Heart left ventricle (tissue), 16 donors: ENCODE measurements at regions not wholly inside any gene's neighbourhood (a gene's known extent, or its start where the extent isn't known, plus 50 kb on each side); places are given as distances from the start of the nearest gene placed in this dataset.
"Not testable (repeated sequence)": the region's sequence is repeated elsewhere in the genome, so short reads cannot be mapped to it uniquely, and the experiment has no call there.

ENCODE experiments used
- ATAC-seq, 4 donors: fragments of 200-7000 bp; cut with Tn5 transposase; one replicate each; pipeline ENCODE4 v1.9.1; 2020 to 2022; ENCODE audit warnings: moderate library complexity in 4 of 4, mild to moderate bottlenecking in 3 of 4, moderate number of reproducible peaks in 1 of 4
- DNase-seq, 5 donors: peaks; one replicate each; pipeline ENCODE4 v3.0.0-alpha.2; 2020
- H3K27ac ChIP-seq, 12 donors: fragments of 200-600 bp; sonication (generic) in 4 of 12; one replicate each; pipeline versions ENCODE4 v1.5.0 to v1.8.0; 2016 to 2022; ENCODE audit warnings: mild to moderate bottlenecking in 2 of 12
- H3K27me3 ChIP-seq, 9 donors: fragments of 200-600 bp; sonication (generic) in 2 of 9; one replicate each; pipeline versions ENCODE4 v1.5.1 to v1.8.0; 2016 to 2022; ENCODE audit warnings: mild to moderate bottlenecking in 3 of 9
- H3K36me3 ChIP-seq, 9 donors: fragments of 200-600 bp; sonication (generic) in 2 of 9; one replicate each; pipeline versions ENCODE4 v1.5.0 to v1.8.0; 2018 to 2022; ENCODE audit warnings: mild to moderate bottlenecking in 2 of 9
- H3K4me1 ChIP-seq, 12 donors: fragments of 200-600 bp; sonication (generic) in 4 of 12; one replicate each; pipeline versions ENCODE4 v1.5.0 to v1.8.0; 2016 to 2022; ENCODE audit warnings: mild to moderate bottlenecking in 3 of 12
- H3K4me3 ChIP-seq, 12 donors: fragments of 200-600 bp; sonication (generic) in 4 of 12; one replicate each; pipeline versions ENCODE4 v1.5.0 to v1.8.0; 2017 to 2022; ENCODE audit warnings: mild to moderate bottlenecking in 9 of 12, moderate library complexity in 4 of 12
- H3K9me3 ChIP-seq, 12 donors: fragments of 200-600 bp; sonication (generic) in 4 of 12; one replicate each; pipeline versions ENCODE4 v1.5.0 to v1.8.0; 2016 to 2022; ENCODE audit warnings: mild to moderate bottlenecking in 1 of 12
- CTCF ChIP-seq, 12 donors: fragments of 200-600 bp; sonication (generic) in 4 of 12; IDR thresholded peaks; one replicate each; pipeline versions ENCODE4 v1.5.0 to v1.8.0; 2018 to 2022; ENCODE audit warnings: antibody characterized with exemption in 12 of 12, mild to moderate bottlenecking in 5 of 12
- POLR2A ChIP-seq, 2 donors: fragments of 450-650 bp; IDR thresholded peaks; one replicate each; pipeline ENCODE4 v1.6.1; 2017; ENCODE audit warnings: antibody characterized with exemption in 2 of 2, mild to moderate bottlenecking in 2 of 2, moderate library complexity in 2 of 2
- WGBS, 4 donors: extraction: QIAGEN DNeasy Blood & Tissue Kit in 2 of 4; methylation state at CpG; one replicate each; pipeline versions ENCODE4 v1.1.5 to v1.1.7; 2013 to 2018; 5-methylcytosine and 5-hydroxymethylcytosine counted together
- intact Hi-C, 10 donors: fragments of 100-400 bp; cut with DNase I; formaldehyde crosslinking; loops; one replicate each; pipeline versions ENCODE4 v1.11.1 to v1.14.2; 2022
- donor health status: ischemic (EF 13 %, LVEDD 7.1; RV severe dilation, severe dysfunction).
- donor health status: healthy with polysubstance abuse.
- donor health status: DM: no; HTN: yes; CAD: no.
- donor health status: DM: no; HTN: no; CAD: no.
- donor health status: ischemic (EF 25% LVEDD 6.9; RV normal size, moderate dysfunction).
- donor health status: ischemic (EF 25% LVEDD 5.7; RV mildly dilated, moderate dysfunction).
- donor health status: healthy.
- donor health status: DM: yes; HTN: yes; CAD: no.
- donor health status: ischemic (EF 35%, LVEDD 5.7; RV mildly dilated, moderate dysfunction).
- donor health status: nonischemic (EF 11% LVEDD 7.7; RV severe dilation, severe dysfunction).
- donor health status: DM: yes; HTN: yes; CAD: no.
- donor health status: PGD.
- donor health status: ischemic (EF 29% LVEDD 5.4; RV normal size, mild dysfunction).
- donor health status: nonischemic (EF 23%, LVEDD 6.1; RV moderate dilation, normal function).

GRCh38 chr2:52475590-52475989, 1292.0 kb upstream of the CHAC2 start:
- TF ChIP-seq POLR2A (IDR thresholded peaks at IDR 0.05): no peak
- no peak for TF ChIP-seq CTCF (IDR thresholded peaks at IDR 0.05)
- ATAC-seq: no peak
- Histone ChIP-seq H3K9me3 (no peaks in the 10 kb centered on the region), H3K27me3 (no peaks in the 10 kb centered on the region), H3K4me3 (no peak overlapping the region), H3K4me1 (no peaks in the 10 kb centered on the region), H3K36me3 (no peaks in the 10 kb centered on the region), H3K27ac (no peak overlapping the region)
- no peak for DNase-seq
- intact Hi-C loops: no loop called here
- 70 to 85% (median 77%) methylated on average over 1 of the region's 1 CpG for WGBS, 4 donors

DNA sequence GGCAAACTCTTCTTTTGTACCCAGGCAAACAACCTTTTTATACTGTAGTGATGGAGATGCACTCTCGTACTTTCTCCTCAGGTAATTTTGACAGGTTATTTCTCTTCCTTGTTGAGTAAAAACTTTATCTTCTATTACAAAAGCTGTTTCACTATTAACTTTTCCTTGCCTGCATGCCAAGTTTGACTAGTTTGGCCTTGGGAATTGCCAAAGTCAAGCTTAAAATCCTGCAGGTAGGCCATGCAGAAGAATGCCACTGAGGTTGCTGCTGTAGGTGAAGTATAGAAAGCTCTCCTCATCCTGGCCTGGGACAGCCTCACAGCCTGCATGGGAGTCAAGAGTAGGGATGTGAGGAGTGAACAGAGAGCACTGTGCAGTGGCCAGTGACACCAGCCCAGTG, 1293.5 kb upstream of the CHAC2 start:
- Histone ChIP-seq H3K36me3 (no peaks in the 10 kb centered on the region), H3K27me3 (no peaks in the 10 kb centered on the region), H3K4me3 (no peak overlapping the region), H3K4me1 (no peaks in the 10 kb centered on the region), H3K27ac (no peak overlapping the region), H3K9me3 (no peaks in the 10 kb centered on the region)
- TF ChIP-seq CTCF (IDR thresholded peaks at IDR 0.05) (no peak), POLR2A (IDR thresholded peaks at IDR 0.05) (no peak)
- ATAC-seq (no peak), DNase-seq (no peak)
- 79 to 93% (median 86%) methylated on average over 1 of the region's 1 CpG for WGBS, 4 donors
- intact Hi-C loops: no loop called here

- intact Hi-C loops: no loop called here
- no peaks in the 10 kb centered on the region for H3K4me1 ChIP-seq
- H3K36me3 ChIP-seq: no peaks in the 10 kb centered on the region
- 74 to 75% (median 74%) methylated on average over 2 of the region's 2 CpGs for WGBS, 4 donors
- no peak for DNase-seq
- ATAC-seq: no peak
- no peak overlapping the region for H3K4me3 ChIP-seq
- H3K9me3 ChIP-seq: no peaks in the 10 kb centered on the region
- TF ChIP-seq POLR2A (IDR thresholded peaks at IDR 0.05) (no peak), CTCF (IDR thresholded peaks at IDR 0.05) (no peak)
- H3K27me3 ChIP-seq: no peaks in the 10 kb centered on the region
- H3K27ac ChIP-seq: no peak overlapping the region
Observed at GRCh38 chr2:52473526-52473925, 1294.1 kb upstream of the CHAC2 start.

GRCh38 chr2:52470457-52470856, 1297.1 kb upstream of the CHAC2 start:
- H3K27ac ChIP-seq, H3K4me1 ChIP-seq, ATAC-seq, H3K36me3 ChIP-seq, H3K27me3 ChIP-seq, H3K9me3 ChIP-seq, intact Hi-C loops, H3K4me3 ChIP-seq, DNase-seq: not testable (repeated sequence)
- 75 to 94% (median 85%) methylated on average over 1 of the region's 1 CpG for WGBS, 4 donors

- no peak for ATAC-seq
- H3K9me3 ChIP-seq: no peaks in the 10 kb centered on the region
- no peaks in the 10 kb centered on the region for H3K27me3 ChIP-seq
- intact Hi-C loops: no loop called here
- TF ChIP-seq CTCF (IDR thresholded peaks at IDR 0.05) (no peak), POLR2A (IDR thresholded peaks at IDR 0.05) (no peak)
- no peak for DNase-seq
- no peak overlapping the region for H3K27ac ChIP-seq
- H3K36me3 ChIP-seq: no peaks in the 10 kb centered on the region
- WGBS, 4 donors: 89 to 91% (median 91%) methylated on average over 2 of the region's 2 CpGs
- H3K4me3 ChIP-seq: no peak overlapping the region
- no peaks in the 10 kb centered on the region for H3K4me1 ChIP-seq
Observed at GRCh38 chr2:52467189-52467588, 1300.4 kb upstream of the CHAC2 start.
